ENCODE measurements at regions not wholly inside any gene's neighbourhood (a gene's known extent, or its start where the extent isn't known, plus 50 kb on each side); places are given as distances from the start of the nearest gene placed in this dataset.

DNA sequence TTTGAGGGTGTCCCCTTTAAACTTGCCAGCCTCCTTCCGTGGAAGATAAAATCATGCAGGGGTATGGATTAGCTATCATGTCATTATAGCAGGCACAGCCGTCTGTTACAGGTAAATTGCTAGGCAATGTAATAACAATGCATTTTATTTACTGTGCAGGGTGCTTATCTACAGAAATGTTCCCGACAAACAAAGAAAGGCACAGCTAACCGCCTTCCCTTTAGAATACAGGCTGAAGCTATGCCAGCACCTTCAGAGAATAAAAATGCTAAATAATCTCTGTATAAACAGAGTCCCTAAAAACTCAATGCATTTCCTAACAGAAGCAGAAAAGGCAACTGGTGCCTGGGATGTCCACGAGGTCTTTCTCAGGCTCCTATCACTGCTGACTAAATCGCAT is 239.2 kb downstream of the SPTSSA start:
- no peak overlapping the region for H3K4me2 ChIP-seq (ENCODE audit: insufficient read depth, low read length)
- no peaks in the 10 kb centered on the region for H3K4me1 ChIP-seq (ENCODE audit: insufficient read depth, low read length)
- H3K4me3 ChIP-seq (ENCODE audit: insufficient read depth, low read length) = no peak overlapping the region
- H4K20me1 ChIP-seq (ENCODE audit: insufficient read depth, low read length) = no peaks in the 10 kb centered on the region
- no peak overlapping the region for H3K27ac ChIP-seq (ENCODE audit: low read depth, low read length)
- no peak overlapping the region for H2AFZ ChIP-seq (ENCODE audit: low read length)
- no peaks in the 10 kb centered on the region for H3K9me3 ChIP-seq (ENCODE audit: low read depth, low read length)
- H3K36me3 ChIP-seq (ENCODE audit: insufficient read depth, low read length) = no peaks in the 10 kb centered on the region
- no peaks in the 10 kb centered on the region for H3K79me2 ChIP-seq (ENCODE audit: insufficient read depth, low read length)
- TF ChIP-seq CTCF (IDR thresholded peaks at IDR 0.05; ENCODE audit: extremely low read depth, low read depth, low read length) = no peak
- peaks cover 5% of the 10 kb centered on the region for H3K27me3 ChIP-seq (ENCODE audit: insufficient read depth, low read length)
- no peak for DNase-seq (ENCODE audit: insufficient read length, low spot score, missing footprints)

DNA sequence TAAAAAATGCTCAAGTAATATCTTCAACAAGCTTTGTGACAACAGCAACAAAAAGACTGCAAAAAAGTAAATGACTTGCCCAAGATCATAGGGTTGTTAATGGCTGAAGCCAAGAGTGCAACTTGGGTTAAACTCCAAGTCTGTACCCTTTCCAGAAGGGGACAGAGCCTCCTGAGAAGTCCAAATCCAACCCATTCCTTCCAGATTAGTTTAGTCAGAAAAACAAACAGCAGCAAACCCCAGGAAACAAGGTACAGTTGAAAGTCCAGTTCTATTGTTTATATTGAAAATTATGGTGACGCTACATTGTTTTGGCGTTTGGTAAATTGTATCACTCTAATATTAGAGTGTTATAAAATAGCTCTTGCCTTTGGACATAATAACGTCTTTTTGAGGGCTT is 239.9 kb downstream of the SPTSSA start:
- H3K9me3 ChIP-seq (ENCODE audit: low read depth, low read length) = no peaks in the 10 kb centered on the region
- H2AFZ ChIP-seq (ENCODE audit: low read length) = no peak overlapping the region
- no peaks in the 10 kb centered on the region for H3K36me3 ChIP-seq (ENCODE audit: insufficient read depth, low read length)
- no peaks in the 10 kb centered on the region for H3K4me1 ChIP-seq (ENCODE audit: insufficient read depth, low read length)
- H3K27ac ChIP-seq (ENCODE audit: low read depth, low read length) = no peak overlapping the region
- no peak for DNase-seq (ENCODE audit: insufficient read length, low spot score, missing footprints)
- no peak for TF ChIP-seq CTCF (IDR thresholded peaks at IDR 0.05; ENCODE audit: extremely low read depth, low read depth, low read length)
- H4K20me1 ChIP-seq (ENCODE audit: insufficient read depth, low read length) = no peaks in the 10 kb centered on the region
- H3K4me3 ChIP-seq (ENCODE audit: insufficient read depth, low read length) = no peak overlapping the region
- peaks cover 3% of the 10 kb centered on the region for H3K27me3 ChIP-seq (ENCODE audit: insufficient read depth, low read length)
- H3K4me2 ChIP-seq (ENCODE audit: insufficient read depth, low read length) = no peak overlapping the region
- H3K79me2 ChIP-seq (ENCODE audit: insufficient read depth, low read length) = no peaks in the 10 kb centered on the region

DNA sequence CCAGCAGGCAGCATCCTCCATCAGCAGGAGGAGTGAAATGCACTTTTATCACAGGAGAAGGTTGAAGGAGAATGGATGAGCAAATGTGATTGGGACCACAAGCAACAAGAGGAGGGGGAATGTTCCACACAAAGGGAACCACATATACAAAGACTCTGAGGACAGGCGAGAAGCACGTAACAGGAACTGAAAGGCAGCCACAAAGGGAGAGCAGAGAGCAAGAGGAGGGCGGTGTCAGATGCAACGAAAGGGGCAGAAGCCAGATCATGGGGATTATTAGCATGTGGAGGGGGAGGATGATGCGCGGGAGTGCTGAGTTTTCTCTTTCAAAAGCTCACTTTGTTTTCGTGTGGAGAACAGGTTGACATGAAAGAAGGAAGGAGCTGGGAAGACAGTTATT is 241.1 kb downstream of the SPTSSA start:
- Histone ChIP-seq H4K20me1 (ENCODE audit: insufficient read depth, low read length) (no peaks in the 10 kb centered on the region), H3K79me2 (ENCODE audit: insufficient read depth, low read length) (no peaks in the 10 kb centered on the region), H3K4me1 (ENCODE audit: insufficient read depth, low read length) (no peaks in the 10 kb centered on the region), H3K36me3 (ENCODE audit: insufficient read depth, low read length) (no peaks in the 10 kb centered on the region), H3K4me2 (ENCODE audit: insufficient read depth, low read length) (no peak overlapping the region), H3K27ac (ENCODE audit: low read depth, low read length) (no peak overlapping the region), H3K27me3 (ENCODE audit: insufficient read depth, low read length) (no peaks in the 10 kb centered on the region), H3K4me3 (ENCODE audit: insufficient read depth, low read length) (no peak overlapping the region), H2AFZ (ENCODE audit: low read length) (no peak overlapping the region), H3K9me3 (ENCODE audit: low read depth, low read length) (no peaks in the 10 kb centered on the region)
- no peak for DNase-seq (ENCODE audit: insufficient read length, low spot score, missing footprints)
- no peak for TF ChIP-seq CTCF (IDR thresholded peaks at IDR 0.05; ENCODE audit: extremely low read depth, low read depth, low read length)

DNA sequence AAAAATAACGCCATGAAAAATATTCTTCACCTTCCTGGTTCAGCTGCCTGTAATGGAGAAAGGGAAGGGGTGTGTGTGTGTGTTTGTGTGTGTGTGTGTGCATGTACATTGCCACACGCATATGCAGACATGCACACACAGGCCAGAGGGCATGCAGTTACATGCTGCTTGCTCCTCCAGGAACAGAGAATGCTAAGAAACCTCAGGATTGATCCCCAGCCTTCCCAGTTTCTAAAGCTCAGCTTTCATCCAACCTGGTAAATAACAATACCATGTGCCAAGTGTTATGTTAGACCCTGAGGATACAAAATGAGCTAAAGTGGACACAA is 241.7 kb downstream of the SPTSSA start:
- Histone ChIP-seq H3K4me1 (ENCODE audit: insufficient read depth, low read length) (no peaks in the 10 kb centered on the region), H4K20me1 (ENCODE audit: insufficient read depth, low read length) (no peaks in the 10 kb centered on the region), H3K4me2 (ENCODE audit: insufficient read depth, low read length) (no peak overlapping the region), H3K79me2 (ENCODE audit: insufficient read depth, low read length) (no peaks in the 10 kb centered on the region), H3K9me3 (ENCODE audit: low read depth, low read length) (no peaks in the 10 kb centered on the region), H3K27ac (ENCODE audit: low read depth, low read length) (no peak overlapping the region), H3K27me3 (ENCODE audit: insufficient read depth, low read length) (no peaks in the 10 kb centered on the region), H2AFZ (ENCODE audit: low read length) (no peak overlapping the region), H3K36me3 (ENCODE audit: insufficient read depth, low read length) (no peaks in the 10 kb centered on the region), H3K4me3 (ENCODE audit: insufficient read depth, low read length) (no peak overlapping the region)
- DNase-seq (ENCODE audit: insufficient read length, low spot score, missing footprints) = no peak
- no peak for TF ChIP-seq CTCF (IDR thresholded peaks at IDR 0.05; ENCODE audit: extremely low read depth, low read depth, low read length)

All from osteoblast (primary cell).